Retinal pigment epithelial cell (primary cell): ENCODE measurements at regions not wholly inside any gene's neighbourhood (a gene's known extent, or its start where the extent isn't known, plus 50 kb on each side); places are given as distances from the start of the nearest gene placed in this dataset.

Experiments used
- DNase-seq: peaks from one replicate; pipeline ENCODE4 v3.0.0-alpha.2; 2010; ENCODE audit warnings: low read depth
- H3K4me3 ChIP-seq: 2 replicates; pipeline ENCODE4 v1.5.1; 2011; ENCODE audit warnings: mild to moderate bottlenecking, low read length, control low read depth, moderate library complexity
- CTCF ChIP-seq: conservative IDR thresholded peaks from 2 replicates; pipeline ENCODE4 v1.5.1; 2011; ENCODE audit warnings: low read depth, low read length, control low read depth, inconsistent platforms

GRCh38 chr1:199463521-199464127 is 563.9 kb upstream of the NR5A2 start:
- no peak overlapping the region for H3K4me3 ChIP-seq
- peak; percentile 69 for TF ChIP-seq CTCF
- DNase-seq: peak; percentile 81

GRCh38 chr1:199466961-199467360 is 560.5 kb upstream of the NR5A2 start:
- TF ChIP-seq CTCF: no peak
- no peak for DNase-seq
- no peak overlapping the region for H3K4me3 ChIP-seq

- no peak for DNase-seq
- no peak overlapping the region for H3K4me3 ChIP-seq
- TF ChIP-seq CTCF: no peak
Measured at GRCh38 chr1:199472018-199472417, 555.5 kb upstream of the NR5A2 start.

- no peak for DNase-seq
- TF ChIP-seq CTCF: no peak
- no peak overlapping the region for H3K4me3 ChIP-seq
Measured at GRCh38 chr1:199472978-199473377, 554.5 kb upstream of the NR5A2 start.

GRCh38 chr1:199474738-199475137 is 552.8 kb upstream of the NR5A2 start:
- no peak overlapping the region for H3K4me3 ChIP-seq
- DNase-seq: no peak
- no peak for TF ChIP-seq CTCF

- no peak for TF ChIP-seq CTCF
- no peak overlapping the region for H3K4me3 ChIP-seq
- DNase-seq: no peak
Measured at GRCh38 chr1:199482426-199482825, 545.1 kb upstream of the NR5A2 start.

- DNase-seq: no peak
- H3K4me3 ChIP-seq: no peak overlapping the region
- TF ChIP-seq CTCF: no peak
Measured at GRCh38 chr1:199489594-199489993, 537.9 kb upstream of the NR5A2 start.
